Muscle layer of colon (tissue), 2 donors: ENCODE measurements at regions not wholly inside any gene's neighbourhood (a gene's known extent, or its start where the extent isn't known, plus 50 kb on each side); places are given as distances from the start of the nearest gene placed in this dataset.

Experiments used
- H3K27ac ChIP-seq: one replicate; pipeline ENCODE4 v1.7.0; 2013; ENCODE audit warnings: low read depth, mild to moderate bottlenecking, low read length, moderate library complexity
- H3K27me3 ChIP-seq, 2 donors: one replicate each; pipeline ENCODE4 v1.7.0; 2013; ENCODE audit warnings: low read length in 2 of 2, mild to moderate bottlenecking in 2 of 2; ENCODE audit not compliant: insufficient read depth in 2 of 2, control insufficient read depth in 1 of 2
- H3K36me3 ChIP-seq: one replicate; pipeline ENCODE4 v1.7.0; 2013; ENCODE audit warnings: mild to moderate bottlenecking, low read length; ENCODE audit not compliant: insufficient read depth
- H3K4me1 ChIP-seq: one replicate; pipeline ENCODE4 v1.7.0; 2013; ENCODE audit warnings: mild to moderate bottlenecking, low read length; ENCODE audit not compliant: insufficient read depth
- H3K4me3 ChIP-seq, 2 donors: one replicate each; pipeline ENCODE4 v1.7.0; 2013; ENCODE audit warnings: low read length in 2 of 2, low read depth in 1 of 2, mild to moderate bottlenecking in 1 of 2, moderate library complexity in 1 of 2
- H3K9ac ChIP-seq: one replicate; pipeline ENCODE4 v1.7.0; 2013; ENCODE audit warnings: low read length
- H3K9me3 ChIP-seq: one replicate; pipeline ENCODE4 v1.7.0; 2013; ENCODE audit warnings: mild to moderate bottlenecking, low read length
- donor health status: abdominal sarcoma.
- donor health status: Adenocarcinoma of cecum.

DNA sequence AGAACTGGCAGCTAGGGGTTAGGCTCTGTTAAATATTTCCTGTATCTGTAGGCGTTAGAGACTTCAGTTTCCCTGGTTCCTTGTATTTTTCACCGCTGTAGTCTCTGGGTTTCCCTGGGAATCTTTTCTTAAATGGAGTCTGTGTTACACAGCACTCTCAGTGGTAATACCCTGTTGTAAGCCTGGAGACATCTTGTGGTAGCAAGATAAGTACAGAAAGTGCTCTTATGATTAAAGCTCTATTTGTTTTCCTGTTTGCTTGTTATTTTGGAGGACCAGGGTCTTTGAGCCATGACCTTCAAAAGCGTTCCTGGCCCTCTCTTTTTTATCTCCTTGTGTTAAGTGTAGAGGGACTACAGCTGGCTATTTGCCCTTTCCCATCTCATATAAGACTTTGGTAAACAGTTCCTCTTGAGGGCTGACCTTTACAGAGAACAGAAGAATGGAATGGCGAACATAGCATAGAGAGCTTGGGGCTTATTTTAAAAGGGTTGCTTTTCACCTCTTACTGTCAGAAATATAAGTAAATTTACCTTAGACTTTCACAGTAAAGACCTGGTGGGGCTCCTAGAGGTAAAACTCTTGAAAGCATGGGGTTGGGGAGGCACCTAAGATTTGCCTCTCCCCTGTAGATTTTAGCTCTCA, 782.5 kb downstream of the FAT4 start:
- Histone ChIP-seq H3K27me3 (no peaks in the 10 kb centered on the region), H3K9me3 (no peaks in the 10 kb centered on the region), H3K27ac (no peak overlapping the region), H3K4me1 (peaks cover 4% of the 10 kb centered on the region), H3K9ac (no peak overlapping the region), H3K36me3 (no peaks in the 10 kb centered on the region), H3K4me3 (no peak overlapping the region)

DNA sequence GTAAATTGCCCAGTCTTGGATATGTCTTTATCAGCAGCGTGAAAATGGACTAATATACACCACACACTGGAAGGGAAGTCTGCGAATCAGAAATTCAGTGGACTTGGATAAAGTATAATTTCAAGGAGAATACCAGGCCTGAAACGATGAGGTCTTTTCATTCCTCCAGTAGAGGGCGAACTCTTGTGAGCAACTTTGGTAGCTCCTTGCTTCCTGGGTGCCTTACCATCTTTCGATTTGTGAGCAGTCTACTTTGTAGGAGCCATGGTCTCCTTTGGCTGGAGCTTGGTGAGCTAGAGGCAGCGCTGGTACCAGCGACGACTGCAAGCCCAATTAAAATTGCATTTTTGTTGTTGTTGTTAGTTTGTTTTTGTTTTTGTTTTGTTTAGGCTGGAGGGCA, 791.9 kb downstream of the FAT4 start:
- Histone ChIP-seq H3K9ac (no peak overlapping the region), H3K27ac (no peak overlapping the region), H3K4me3 (no peak overlapping the region), H3K4me1 (no peaks in the 10 kb centered on the region), H3K36me3 (no peaks in the 10 kb centered on the region), H3K9me3 (no peaks in the 10 kb centered on the region), H3K27me3 (no peaks in the 10 kb centered on the region)

DNA sequence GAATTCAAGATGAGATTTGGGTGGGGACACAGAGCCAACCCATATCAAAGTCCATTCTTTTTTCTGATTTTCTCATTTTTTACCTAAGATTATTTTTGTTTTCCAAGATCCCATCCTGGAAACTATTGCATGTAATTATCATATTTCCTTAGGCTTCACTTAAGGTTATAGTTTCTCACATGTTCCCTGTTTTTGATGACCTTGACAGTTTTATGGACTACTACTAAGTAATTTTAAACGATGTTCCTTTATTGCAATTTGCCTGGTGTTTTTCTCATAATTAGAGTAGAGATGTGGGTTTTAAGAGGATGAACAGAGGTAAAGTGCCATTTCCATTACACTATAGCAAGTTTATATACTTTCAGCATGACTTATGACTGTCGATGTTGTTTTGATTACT, 795.1 kb downstream of the FAT4 start:
- no peaks in the 10 kb centered on the region for H3K36me3 ChIP-seq
- H3K27ac ChIP-seq = no peak overlapping the region

DNA sequence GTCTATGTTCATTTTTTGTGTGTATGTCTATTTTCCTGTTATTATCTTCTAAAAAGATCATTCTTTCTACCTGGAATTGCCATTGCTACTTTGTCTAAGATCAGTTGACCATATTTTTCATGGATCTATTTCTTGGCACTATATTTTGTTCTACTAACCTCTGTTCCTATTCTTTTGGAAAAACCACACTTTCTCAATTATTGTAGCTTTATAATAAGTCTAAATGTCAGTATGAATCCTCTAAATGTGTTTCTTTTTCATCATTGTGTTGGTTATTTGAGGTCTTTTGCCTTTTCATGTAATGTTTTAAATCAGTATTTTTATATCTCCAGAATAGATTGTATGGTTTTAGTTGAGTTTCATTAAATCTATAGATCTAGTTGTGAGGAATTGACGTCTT, 798.3 kb downstream of the FAT4 start:
- Histone ChIP-seq H3K4me1 (no peaks in the 10 kb centered on the region), H3K9me3 (no peaks in the 10 kb centered on the region), H3K9ac (no peak overlapping the region), H3K36me3 (no peaks in the 10 kb centered on the region), H3K4me3 (no peak overlapping the region), H3K27ac (no peak overlapping the region), H3K27me3 (no peaks in the 10 kb centered on the region)

More for the DNA sequence above, 795.1 kb downstream of the FAT4 start:
- Histone ChIP-seq H3K4me1 (no peaks in the 10 kb centered on the region), H3K4me3 (no peak overlapping the region), H3K27me3 (no peaks in the 10 kb centered on the region), H3K9ac (no peak overlapping the region), H3K9me3 (no peaks in the 10 kb centered on the region)

DNA sequence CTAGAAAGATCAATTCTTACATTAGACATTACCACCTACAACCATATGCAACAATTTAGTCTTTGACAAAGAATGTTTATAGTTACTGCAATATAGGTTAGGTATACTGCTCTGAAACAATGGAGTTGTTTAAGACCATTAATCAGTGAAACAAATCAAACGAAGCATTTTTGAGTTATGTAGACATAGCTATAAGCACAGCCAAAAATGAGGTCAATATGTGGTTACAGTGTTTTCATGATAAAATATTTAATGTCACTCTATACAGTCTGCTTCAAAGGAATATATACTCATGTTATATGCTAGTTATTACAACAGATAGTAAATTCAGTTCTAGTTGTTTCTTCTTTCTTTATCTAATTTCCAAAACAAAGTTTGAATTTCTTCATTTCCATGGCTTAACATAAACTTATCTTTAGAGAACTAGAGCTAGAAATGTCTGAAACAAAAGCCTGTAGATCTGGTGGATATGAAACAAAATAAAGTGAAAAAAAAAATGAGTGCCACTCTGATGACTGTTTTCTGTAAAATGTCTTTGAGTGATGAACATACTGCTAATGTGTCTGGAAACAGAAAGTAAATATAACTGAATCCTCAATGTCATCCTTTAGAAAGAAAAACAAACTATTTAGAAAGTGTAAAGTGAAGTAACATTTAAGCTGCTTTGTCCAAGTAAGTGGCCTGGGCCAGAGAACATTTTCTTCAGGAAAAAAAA, 809.0 kb downstream of the FAT4 start:
- Histone ChIP-seq H3K27ac (no peak overlapping the region), H3K36me3 (no peaks in the 10 kb centered on the region), H3K4me1 (no peaks in the 10 kb centered on the region), H3K27me3 (no peaks in the 10 kb centered on the region), H3K4me3 (no peak overlapping the region), H3K9ac (no peak overlapping the region), H3K9me3 (no peaks in the 10 kb centered on the region)

DNA sequence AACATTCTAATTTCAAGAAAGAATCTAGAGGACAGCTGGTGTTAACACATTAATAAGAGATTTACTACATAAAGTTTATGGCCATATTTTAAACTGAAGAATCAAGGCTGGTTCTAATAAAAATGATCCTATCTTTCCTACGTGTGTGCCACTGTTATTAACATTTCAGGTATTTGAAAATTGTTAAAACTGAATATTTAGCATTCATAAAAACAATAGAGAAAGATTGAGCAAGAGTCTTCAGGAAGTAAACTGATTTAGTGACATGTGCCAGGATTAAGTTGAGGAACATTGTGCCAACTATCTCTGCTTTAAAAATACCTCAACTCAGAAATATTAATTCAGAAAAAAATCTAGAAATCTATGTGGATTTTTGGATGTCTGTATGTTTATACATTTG, 810.1 kb downstream of the FAT4 start:
- Histone ChIP-seq H3K9me3 (no peaks in the 10 kb centered on the region), H3K36me3 (no peaks in the 10 kb centered on the region), H3K4me1 (no peaks in the 10 kb centered on the region), H3K4me3 (no peak overlapping the region), H3K27ac (no peak overlapping the region), H3K27me3 (no peaks in the 10 kb centered on the region), H3K9ac (no peak overlapping the region)

DNA sequence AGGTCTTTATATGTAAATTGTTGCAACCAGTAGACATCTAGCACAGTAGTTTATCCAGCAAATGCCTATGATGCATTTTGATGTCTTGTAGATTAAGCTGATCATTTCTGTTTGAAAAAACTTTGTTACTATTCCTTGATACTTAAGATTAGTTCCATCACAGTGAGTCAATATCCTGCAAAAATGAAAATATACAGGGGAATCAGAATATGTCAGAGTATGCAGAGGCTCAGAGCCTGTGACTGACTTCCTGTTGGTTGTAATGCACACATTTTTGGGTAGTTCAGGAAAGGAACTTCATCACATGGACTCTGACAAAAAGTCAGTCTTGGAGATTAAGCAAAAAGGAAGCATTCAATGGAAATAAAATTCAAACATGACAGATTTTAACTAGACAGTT, 815.5 kb downstream of the FAT4 start:
- Histone ChIP-seq H3K9ac (no peak overlapping the region), H3K9me3 (no peaks in the 10 kb centered on the region), H3K4me1 (no peaks in the 10 kb centered on the region), H3K36me3 (no peaks in the 10 kb centered on the region), H3K27ac (no peak overlapping the region), H3K27me3 (no peaks in the 10 kb centered on the region), H3K4me3 (no peak overlapping the region)

DNA sequence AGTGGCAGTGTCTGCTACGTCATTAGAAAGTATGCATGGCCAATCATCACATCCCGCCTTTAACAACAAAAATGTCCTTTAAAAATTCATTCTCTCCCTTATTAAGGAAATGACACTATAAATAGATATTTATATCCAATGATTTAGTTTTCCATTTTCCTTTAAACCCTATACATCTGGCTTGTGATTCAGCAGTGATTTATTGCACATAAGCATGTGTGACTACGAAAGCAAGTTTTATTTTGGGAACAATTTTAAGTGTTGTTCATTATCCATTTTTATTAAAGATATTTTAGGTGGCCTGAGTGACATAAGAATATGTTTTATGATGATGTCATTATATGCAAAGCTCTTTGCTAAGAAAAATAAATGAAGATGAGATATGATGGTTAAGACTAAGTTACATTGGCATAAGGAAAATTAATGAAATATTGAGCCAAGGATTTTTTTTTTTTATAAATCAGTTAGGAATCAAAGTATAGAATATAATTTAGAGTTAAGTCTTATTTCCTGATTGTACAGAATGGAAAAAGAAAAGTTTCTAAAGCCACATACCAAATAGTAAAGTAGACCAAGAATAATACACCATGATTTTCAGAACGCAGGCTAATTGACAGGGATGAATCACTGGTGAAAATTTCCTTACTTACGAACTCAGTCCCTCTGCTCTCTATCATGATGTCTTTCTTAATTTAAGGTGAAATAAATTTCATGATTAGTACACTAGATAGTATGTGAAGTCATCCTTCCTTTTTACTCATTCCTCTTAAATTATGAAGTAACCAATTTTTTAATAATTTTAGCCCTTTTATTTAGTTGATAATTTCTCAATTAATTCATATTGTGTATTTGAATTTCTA, 822.4 kb downstream of the FAT4 start:
- no peaks in the 10 kb centered on the region for H3K4me1 ChIP-seq
- no peaks in the 10 kb centered on the region for H3K27me3 ChIP-seq
- no peaks in the 10 kb centered on the region for H3K36me3 ChIP-seq
- H3K4me3 ChIP-seq = no peak overlapping the region
- H3K9me3 ChIP-seq = no peaks in the 10 kb centered on the region
- no peak overlapping the region for H3K27ac ChIP-seq
- H3K9ac ChIP-seq = no peak overlapping the region

DNA sequence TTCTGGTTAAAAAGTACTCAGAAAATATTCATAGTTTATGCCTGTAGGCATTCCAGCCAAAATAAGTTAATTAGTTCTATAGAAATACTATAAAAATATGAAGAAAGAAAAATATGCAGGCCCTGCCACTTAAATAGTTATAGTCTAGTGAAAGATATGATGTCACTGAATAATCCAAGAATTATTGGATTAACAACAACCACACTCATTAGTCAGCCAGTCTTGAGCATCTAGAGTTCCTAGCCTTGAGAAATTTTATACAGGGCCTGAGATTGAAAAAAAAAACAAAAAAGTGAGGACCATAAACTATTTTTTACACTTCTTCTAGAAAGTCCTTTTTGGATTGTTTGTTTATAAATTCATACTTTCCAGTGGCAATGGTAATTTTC, 823.0 kb downstream of the FAT4 start:
- no peaks in the 10 kb centered on the region for H3K27me3 ChIP-seq
- H3K4me3 ChIP-seq = no peak overlapping the region
- no peaks in the 10 kb centered on the region for H3K36me3 ChIP-seq
- no peak overlapping the region for H3K9ac ChIP-seq
- H3K27ac ChIP-seq = no peak overlapping the region
- no peaks in the 10 kb centered on the region for H3K4me1 ChIP-seq
- H3K9me3 ChIP-seq = no peaks in the 10 kb centered on the region

DNA sequence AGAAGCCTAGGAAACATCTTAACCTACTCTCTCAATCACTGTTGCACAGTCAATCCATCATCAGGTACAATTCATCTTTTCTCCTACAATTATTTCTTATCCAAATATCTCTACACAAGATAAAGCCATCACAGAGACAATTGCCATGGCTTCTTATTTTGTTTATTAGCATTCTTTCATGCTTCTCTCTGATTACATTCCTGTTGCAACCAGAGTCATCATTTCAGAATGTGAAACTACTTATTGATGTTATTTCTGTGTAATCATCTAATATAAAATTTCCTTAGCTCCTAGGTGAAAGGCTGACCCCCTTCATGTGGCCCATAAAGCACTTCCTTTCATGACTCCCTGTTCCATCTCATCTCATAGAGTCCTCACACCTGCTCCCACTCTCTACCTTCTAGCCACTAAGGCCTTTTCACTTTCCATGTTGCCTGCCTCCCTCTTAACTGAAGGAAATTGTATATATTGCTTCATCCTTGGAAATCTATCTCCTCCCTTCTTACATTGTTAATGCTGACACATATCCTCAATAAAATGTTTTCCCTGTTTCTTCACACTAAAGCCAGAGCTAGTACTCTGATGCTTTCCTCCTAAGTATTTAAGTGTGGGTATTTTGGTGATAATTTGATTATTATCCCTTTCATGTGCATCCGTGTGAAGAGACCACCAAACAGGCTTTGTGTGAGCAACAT, 829.9 kb downstream of the FAT4 start:
- Histone ChIP-seq H3K27ac (no peak overlapping the region), H3K36me3 (no peaks in the 10 kb centered on the region), H3K4me3 (no peak overlapping the region), H3K9ac (no peak overlapping the region), H3K27me3 (no peaks in the 10 kb centered on the region), H3K9me3 (no peaks in the 10 kb centered on the region), H3K4me1 (no peaks in the 10 kb centered on the region)

DNA sequence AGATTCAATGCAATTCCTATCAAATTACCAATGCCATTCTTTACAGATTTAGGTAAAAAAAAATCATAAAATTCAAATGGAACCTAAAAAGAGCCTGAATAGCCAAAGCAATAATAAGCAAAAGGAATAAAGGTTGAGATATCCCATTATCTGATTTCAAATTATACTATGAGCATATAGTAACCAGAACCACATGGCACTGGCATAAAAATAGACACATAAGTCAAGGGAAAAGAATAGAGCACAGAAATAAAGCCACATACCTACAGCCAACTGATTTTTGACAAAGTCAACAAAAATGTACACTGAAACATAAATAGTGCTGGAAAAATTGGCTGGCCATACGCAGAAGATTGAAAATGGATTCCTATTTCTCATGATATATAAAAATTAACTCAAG, 853.7 kb downstream of the FAT4 start:
- Histone ChIP-seq H3K27ac (no peak overlapping the region), H3K4me1 (no peaks in the 10 kb centered on the region), H3K36me3 (no peaks in the 10 kb centered on the region), H3K9me3 (no peaks in the 10 kb centered on the region), H3K9ac (no peak overlapping the region), H3K27me3 (no peaks in the 10 kb centered on the region), H3K4me3 (no peak overlapping the region)
